NCI-H2107 treated with DMSO at 0.1 percent for 48 hours (cell line): ENCODE measurements at regions not wholly inside any gene's neighbourhood (a gene's known extent, or its start where the extent isn't known, plus 50 kb on each side); places are given as distances from the start of the nearest gene placed in this dataset.

Experiments
- DNase-seq: peaks from one replicate; lab custom pipeline; 2025; ENCODE audit not compliant: unreplicated experiment; lab: John Stamatoyannopoulos, UW

GRCh38 chr12:125267114-125267513 lies 201.9 kb downstream of the AACS start:
- DNase-seq = no peak

GRCh38 chr12:125269276-125269675 lies 204.0 kb downstream of the AACS start:
- DNase-seq = no peak

GRCh38 chr12:125271892-125272291 lies 206.7 kb downstream of the AACS start:
- no peak for DNase-seq

- no peak for DNase-seq
Measured at GRCh38 chr12:125272383-125272933, 207.2 kb downstream of the AACS start.

GRCh38 chr12:125276567-125276966 lies 211.3 kb downstream of the AACS start:
- no peak for DNase-seq

- no peak for DNase-seq
Measured at GRCh38 chr12:125280482-125281377, 215.5 kb downstream of the AACS start.

- DNase-seq = no peak
Measured at GRCh38 chr12:125282921-125283320, 217.7 kb downstream of the AACS start.

GRCh38 chr12:125283521-125283920 lies 218.3 kb downstream of the AACS start:
- no peak for DNase-seq

- no peak for DNase-seq
Measured at GRCh38 chr12:125284087-125284486, 218.9 kb downstream of the AACS start.

GRCh38 chr12:125284945-125285685 lies 219.9 kb downstream of the AACS start:
- no peak for DNase-seq

GRCh38 chr12:125286005-125286727 lies 220.9 kb downstream of the AACS start:
- DNase-seq = no peak

GRCh38 chr12:125287155-125287847 lies 222.1 kb downstream of the AACS start:
- no peak for DNase-seq

GRCh38 chr12:125288931-125289928 lies 224.0 kb downstream of the AACS start:
- no peak for DNase-seq

GRCh38 chr12:125289970-125290369 lies 224.7 kb downstream of the AACS start:
- DNase-seq = no peak

- DNase-seq = no peak
Measured at GRCh38 chr12:125292700-125293099, 227.5 kb downstream of the AACS start.

GRCh38 chr12:125295550-125295949 lies 230.3 kb downstream of the AACS start:
- no peak for DNase-seq

GRCh38 chr12:125296701-125297100 lies 231.5 kb downstream of the AACS start:
- no peak for DNase-seq

- no peak for DNase-seq
Measured at GRCh38 chr12:125299840-125300239, 234.6 kb downstream of the AACS start.

GRCh38 chr12:125300249-125300648 lies 235.0 kb downstream of the AACS start:
- DNase-seq = no peak
